Stimulated activated CD8-positive, alpha-beta memory T cell treated with anti-CD3 and anti-CD28 coated beads, Interleukin-7, amount 100 ng/mL, for 4 hours (primary cell): ENCODE measurements at regions not wholly inside any gene's neighbourhood (a gene's known extent, or its start where the extent isn't known, plus 50 kb on each side); places are given as distances from the start of the nearest gene placed in this dataset.
"Not testable (repeated sequence)": the region's sequence is repeated elsewhere in the genome, so short reads cannot be mapped to it uniquely, and the experiment has no call there.

Experiments used
- DNase-seq, 2 donors: peaks; one replicate each; pipeline ENCODE4 v3.0.0-alpha.2; 2020; ENCODE audit warnings: low read depth in 2 of 2

GRCh38 chrX:65971151-65971550 lies 68.7 kb downstream of the VSIG4 start:
- no peak for DNase-seq

- DNase-seq = not testable (repeated sequence)
These were observed 72.7 kb downstream of the VSIG4 start for GRCh38 chrX:65967159-65967558.

DNA sequence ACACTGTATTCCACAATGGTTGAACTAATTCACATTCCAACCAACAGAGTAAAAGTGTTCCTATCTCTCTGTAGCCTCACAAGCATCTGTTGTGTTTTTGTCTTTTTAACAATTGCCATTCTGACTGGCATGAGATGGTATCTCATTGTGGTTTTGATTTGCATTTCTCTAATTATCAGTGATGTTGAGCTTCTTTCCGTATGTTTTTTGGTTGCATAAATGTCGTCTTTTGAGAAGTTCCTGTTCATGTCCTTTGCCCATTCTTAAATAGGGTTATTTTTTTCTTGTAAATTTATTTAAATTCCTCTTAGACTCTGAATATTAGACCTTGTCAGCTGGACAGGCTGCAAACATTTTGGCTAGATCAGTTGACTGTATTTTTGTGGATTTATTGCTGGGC lies 78.2 kb downstream of the VSIG4 start:
- DNase-seq = no peak

DNA sequence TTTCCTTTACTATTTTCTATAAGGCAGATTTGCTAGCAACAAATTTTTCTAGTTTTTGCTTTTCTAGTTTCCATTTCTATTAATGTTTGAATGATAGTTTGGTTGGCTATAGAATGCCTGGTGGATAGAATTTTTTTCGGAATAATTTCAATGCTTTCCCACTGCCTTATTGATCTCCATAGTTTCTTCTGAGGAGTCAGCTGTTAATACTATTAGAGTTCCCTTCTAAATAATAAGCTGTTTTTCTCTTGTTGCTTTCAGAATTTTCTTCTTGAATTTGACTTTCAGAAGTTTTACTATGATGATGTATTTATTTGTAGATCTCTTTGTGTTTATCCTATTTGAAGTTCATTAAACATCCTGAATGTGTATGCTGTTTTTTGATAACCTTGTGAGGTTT lies 91.8 kb downstream of the VSIG4 start:
- no peak for DNase-seq

GRCh38 chrX:65941775-65942174 lies 98.1 kb downstream of the VSIG4 start:
- no peak for DNase-seq

- DNase-seq = no peak
These were observed 106.7 kb downstream of the VSIG4 start for GRCh38 chrX:65933085-65933589.

GRCh38 chrX:65932173-65933084 lies 107.5 kb downstream of the VSIG4 start:
- no peak for DNase-seq

GRCh38 chrX:65928522-65928921 lies 111.4 kb downstream of the VSIG4 start:
- DNase-seq = no peak

GRCh38 chrX:65927386-65927785 lies 112.5 kb downstream of the VSIG4 start:
- DNase-seq = not testable (repeated sequence)

DNA sequence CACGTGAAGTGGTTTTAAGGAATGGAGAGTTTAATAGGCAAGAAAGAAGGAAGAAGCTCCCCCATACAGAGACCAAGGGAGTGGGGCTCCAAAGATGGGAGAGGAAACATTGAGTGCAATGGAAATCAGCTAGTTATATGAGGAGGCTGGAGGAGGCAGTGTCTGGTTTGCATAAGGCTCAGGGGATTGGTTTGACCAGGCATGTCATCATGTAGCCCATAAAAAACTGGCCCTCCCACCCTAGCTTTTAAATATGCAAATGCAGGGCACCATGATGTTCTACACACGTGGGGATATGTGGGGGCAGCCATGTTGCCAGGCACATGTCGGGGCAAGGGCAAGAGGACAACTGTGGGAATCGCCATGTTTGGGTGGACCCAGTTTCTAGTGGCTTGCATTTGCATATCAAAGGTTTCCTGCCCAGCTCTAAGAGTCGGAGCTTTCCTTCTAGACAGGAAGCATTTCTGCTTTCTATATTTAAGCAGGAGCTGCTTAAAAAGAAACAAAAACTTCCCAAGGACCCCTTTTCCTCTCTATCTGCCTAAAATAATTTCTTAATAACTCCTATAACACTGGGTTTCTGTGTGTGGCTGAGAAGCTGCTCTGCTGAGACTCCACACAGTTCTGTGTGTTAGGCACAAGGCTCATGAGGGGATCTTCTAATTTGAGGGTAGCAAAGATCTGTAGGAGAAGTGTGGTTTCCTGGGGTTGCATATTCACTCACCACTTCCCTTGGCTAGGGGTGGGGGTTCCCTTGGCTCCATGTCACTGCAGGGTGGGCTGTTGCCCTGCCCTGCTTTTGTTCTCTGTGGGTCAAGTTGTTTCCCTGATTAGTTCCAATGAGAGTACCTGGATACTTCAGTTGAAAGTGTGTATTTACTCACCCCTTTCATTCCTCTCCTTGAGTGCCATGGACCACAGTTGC lies 113.5 kb downstream of the VSIG4 start:
- peak in 1 of 2 donors; percentile 29 for DNase-seq

- DNase-seq = no peak
These were observed 114.3 kb downstream of the VSIG4 start for GRCh38 chrX:65925592-65925991.

GRCh38 chrX:65925005-65925404 lies 114.9 kb downstream of the VSIG4 start:
- no peak for DNase-seq

GRCh38 chrX:65921363-65921762 lies 118.5 kb downstream of the VSIG4 start:
- DNase-seq = no peak

- DNase-seq = no peak
These were observed 119.3 kb downstream of the VSIG4 start for GRCh38 chrX:65920620-65921019.

GRCh38 chrX:65910899-65911298 lies 129.0 kb downstream of the VSIG4 start:
- no peak for DNase-seq

GRCh38 chrX:65903750-65904149 lies 136.1 kb downstream of the VSIG4 start:
- DNase-seq = no peak

GRCh38 chrX:65902011-65902410 lies 137.9 kb downstream of the VSIG4 start:
- DNase-seq = no peak

- DNase-seq = no peak
These were observed 138.7 kb downstream of the VSIG4 start for GRCh38 chrX:65900850-65901844.

DNA sequence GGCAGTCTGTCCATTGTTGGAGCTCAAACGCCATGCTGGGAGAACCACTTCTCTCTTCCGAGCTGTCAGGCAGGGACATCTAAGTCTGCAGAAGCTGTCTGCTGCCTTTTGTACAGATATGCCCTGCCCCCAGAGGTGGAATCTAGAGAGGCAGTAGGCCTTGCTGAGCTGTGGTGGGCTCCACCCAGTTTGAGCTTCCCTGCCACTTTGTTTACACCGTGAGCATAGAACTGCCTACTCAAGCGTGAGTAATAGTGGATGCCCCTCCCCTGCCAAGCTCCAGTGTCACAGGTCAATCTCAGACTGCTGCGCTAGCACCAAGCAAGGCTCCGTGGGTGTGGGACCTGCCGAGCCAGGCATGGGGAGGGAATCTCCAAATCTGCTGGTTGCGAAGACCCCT lies 145.7 kb downstream of the VSIG4 start:
- DNase-seq = peak in 1 of 2 donors; percentile 6

DNA sequence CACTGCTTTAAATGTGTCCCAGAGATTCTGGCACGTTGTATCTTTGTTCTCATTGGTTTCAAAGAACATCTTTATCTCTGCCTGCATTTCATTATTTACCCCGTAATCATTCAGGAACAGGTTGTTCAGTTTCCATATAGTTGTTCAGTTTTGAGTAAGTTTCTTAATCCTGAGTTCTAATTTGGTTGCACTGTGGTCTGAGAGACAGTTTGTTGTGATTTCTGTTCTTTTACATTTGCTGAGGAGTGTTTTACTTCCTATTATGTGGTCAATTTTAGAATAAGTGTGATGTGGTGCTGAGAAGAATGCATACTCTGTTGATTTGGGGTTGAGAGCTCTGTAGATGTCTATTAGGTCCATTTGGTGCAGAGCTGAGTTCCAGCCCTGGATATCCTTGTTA lies 148.1 kb downstream of the VSIG4 start:
- not testable (repeated sequence) for DNase-seq

GRCh38 chrX:65888150-65888549 lies 151.7 kb downstream of the VSIG4 start:
- DNase-seq = not testable (repeated sequence)
